Keratinocyte (primary cell): ENCODE measurements at regions not wholly inside any gene's neighbourhood (a gene's known extent, or its start where the extent isn't known, plus 50 kb on each side); places are given as distances from the start of the nearest gene placed in this dataset.

Source experiments
- DNase-seq: peaks from one replicate; pipeline ENCODE4 v3.0.0-alpha.2; 2011; ENCODE audit warnings: low read depth, missing footprints, low spot score
- FAIRE-seq: peaks from 2 replicates; lab custom pipeline; 2011; peaks lifted over from hg19 to GRCh38; lab: Jason Lieb, UNC
- H2AFZ ChIP-seq: 2 replicates; pipeline ENCODE4 v1.6.0; 2012; ENCODE audit warnings: low read length, control low read depth, inconsistent platforms; ENCODE audit not compliant: control insufficient read depth
- H3K27ac ChIP-seq: 2 replicates; pipeline ENCODE4 v1.5.1; 2011; ENCODE audit warnings: low read length; ENCODE audit not compliant: control insufficient read depth, insufficient read depth
- H3K27me3 ChIP-seq: 3 replicates; pipeline ENCODE4 v1.6.0; 2011; ENCODE audit warnings: low read length; ENCODE audit not compliant: control insufficient read depth, insufficient read depth; ENCODE audit errors: extremely low read depth
- H3K36me3 ChIP-seq, 2 experiments: 2 replicates in 1 of 2; 3 replicates in 1 of 2; pipeline ENCODE4 v1.5.1; 2011; ENCODE audit warnings: low read length in 2 of 2, mild to moderate bottlenecking in 1 of 2; ENCODE audit not compliant: control insufficient read depth in 2 of 2, insufficient read depth in 2 of 2; ENCODE audit errors: extremely low read depth in 1 of 2
- H3K4me1 ChIP-seq: 3 replicates; pipeline ENCODE4 v1.5.1; 2011; ENCODE audit warnings: low read length; ENCODE audit not compliant: control insufficient read depth, insufficient read depth; ENCODE audit errors: extremely low read depth
- H3K4me2 ChIP-seq: 3 replicates; pipeline ENCODE4 v1.6.0; 2011; ENCODE audit warnings: low read depth, low read length; ENCODE audit not compliant: control insufficient read depth, insufficient read depth; ENCODE audit errors: extremely low read depth
- H3K4me3 ChIP-seq, 3 experiments: fragments of 200-600 bp in 1 of 3; sonication (generic) in 1 of 3; 2 replicates in 2 of 3; 3 replicates in 1 of 3; pipeline ENCODE4 v1.5.1; 2011 to 2016; ENCODE audit warnings: low read length in 3 of 3, mild to moderate bottlenecking in 3 of 3, control low read depth in 2 of 3, inconsistent platforms in 1 of 3, low read depth in 1 of 3, mixed read lengths in 1 of 3, mixed run types in 1 of 3, moderate library complexity in 1 of 3; ENCODE audit not compliant: control insufficient read depth in 2 of 3, insufficient read depth in 2 of 3; ENCODE audit errors: extremely low read depth in 1 of 3
- H3K79me2 ChIP-seq: 2 replicates; pipeline ENCODE4 v1.6.0; 2012; ENCODE audit warnings: low read length; ENCODE audit not compliant: control insufficient read depth, insufficient read depth
- H3K9ac ChIP-seq: 3 replicates; pipeline ENCODE4 v1.6.0; 2011; ENCODE audit warnings: low read length; ENCODE audit not compliant: control insufficient read depth, insufficient read depth; ENCODE audit errors: extremely low read depth
- H3K9me1 ChIP-seq: 3 replicates; pipeline ENCODE4 v1.6.0; 2011; ENCODE audit warnings: low read length; ENCODE audit not compliant: control insufficient read depth, insufficient read depth; ENCODE audit errors: extremely low read depth
- H3K9me3 ChIP-seq: 2 replicates; pipeline ENCODE4 v1.5.1; 2012; ENCODE audit warnings: low read depth, low read length; ENCODE audit not compliant: control insufficient read depth
- H4K20me1 ChIP-seq: 3 replicates; pipeline ENCODE4 v1.6.0; 2011; ENCODE audit warnings: low read length; ENCODE audit not compliant: control insufficient read depth, insufficient read depth; ENCODE audit errors: extremely low read depth
- EZH2 ChIP-seq: IDR thresholded peaks from one replicate; pipeline ENCODE4 v1.6.1; 2012; ENCODE audit warnings: inconsistent platforms, mild to moderate bottlenecking, low read length, moderate library complexity
- dilution Hi-C: fragments of 300-500 bp; cut with MboI; formaldehyde crosslinking; loops from one replicate; pipeline ENCODE4 v1.7.0; 2020; ENCODE audit warnings: low sequenced_read_pairs; ENCODE audit not compliant: extremely low pct_ligation_motif_present
- TF ChIP-seq, protein P1 (sequence below), 3 experiments: IDR thresholded peaks in 1 of 3; conservative IDR thresholded peaks in 1 of 3; optimal IDR thresholded peaks in 1 of 3; 2 replicates in 2 of 3; 3 replicates in 1 of 3; pipeline versions ENCODE3 to v1.5.1; 2011; ENCODE audit warnings: low read length in 3 of 3, mild to moderate bottlenecking in 3 of 3, moderate library complexity in 2 of 3, control low read depth in 1 of 3, inconsistent platforms in 1 of 3; ENCODE audit not compliant: insufficient read depth in 2 of 3; ENCODE audit errors: extremely low read depth in 1 of 3

DNA sequence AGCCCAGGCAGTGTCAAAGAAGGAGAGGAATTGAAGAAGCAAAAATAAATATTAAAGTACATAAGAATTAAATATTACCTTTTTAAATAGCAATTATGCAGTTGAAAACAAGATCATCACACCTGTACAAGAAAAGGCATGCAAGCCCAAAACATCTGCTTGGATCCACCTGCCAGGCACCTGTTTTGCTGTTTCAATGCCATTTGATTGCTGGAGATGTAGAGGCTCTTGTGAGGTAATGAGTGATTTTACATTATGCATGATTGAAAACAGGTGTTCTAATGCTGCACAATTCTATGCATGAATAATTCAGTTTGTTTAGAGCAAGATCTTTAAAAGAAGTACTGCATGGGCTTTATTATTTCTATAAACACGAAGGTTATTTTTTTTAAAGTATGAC is 700.6 kb upstream of the ZEB2 start:
- FAIRE-seq (no peak), DNase-seq (no peak)
- Histone ChIP-seq H3K27me3 (no peaks in the 10 kb centered on the region), H3K4me2 (no peak overlapping the region), H3K4me1 (no peaks in the 10 kb centered on the region), H2AFZ (no peak overlapping the region), H3K27ac (no peak overlapping the region), H3K36me3 (no peaks in the 10 kb centered on the region), H3K9me3 (no peaks in the 10 kb centered on the region), H3K9me1 (no peaks in the 10 kb centered on the region), H3K9ac (no peak overlapping the region), H4K20me1 (no peaks in the 10 kb centered on the region), H3K79me2 (no peaks in the 10 kb centered on the region), H3K4me3 (no peak overlapping the region)
- dilution Hi-C loops = no loop called here
- no peak for TF ChIP-seq EZH2
- TF ChIP-seq, protein P1, sequence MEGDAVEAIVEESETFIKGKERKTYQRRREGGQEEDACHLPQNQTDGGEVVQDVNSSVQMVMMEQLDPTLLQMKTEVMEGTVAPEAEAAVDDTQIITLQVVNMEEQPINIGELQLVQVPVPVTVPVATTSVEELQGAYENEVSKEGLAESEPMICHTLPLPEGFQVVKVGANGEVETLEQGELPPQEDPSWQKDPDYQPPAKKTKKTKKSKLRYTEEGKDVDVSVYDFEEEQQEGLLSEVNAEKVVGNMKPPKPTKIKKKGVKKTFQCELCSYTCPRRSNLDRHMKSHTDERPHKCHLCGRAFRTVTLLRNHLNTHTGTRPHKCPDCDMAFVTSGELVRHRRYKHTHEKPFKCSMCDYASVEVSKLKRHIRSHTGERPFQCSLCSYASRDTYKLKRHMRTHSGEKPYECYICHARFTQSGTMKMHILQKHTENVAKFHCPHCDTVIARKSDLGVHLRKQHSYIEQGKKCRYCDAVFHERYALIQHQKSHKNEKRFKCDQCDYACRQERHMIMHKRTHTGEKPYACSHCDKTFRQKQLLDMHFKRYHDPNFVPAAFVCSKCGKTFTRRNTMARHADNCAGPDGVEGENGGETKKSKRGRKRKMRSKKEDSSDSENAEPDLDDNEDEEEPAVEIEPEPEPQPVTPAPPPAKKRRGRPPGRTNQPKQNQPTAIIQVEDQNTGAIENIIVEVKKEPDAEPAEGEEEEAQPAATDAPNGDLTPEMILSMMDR (optimal IDR thresholded peaks at IDR 0.05 in 1 of 3, IDR thresholded peaks at IDR 0.05 in 1 of 3, conservative IDR thresholded peaks at IDR 0.05 in 1 of 3; ENCODE audit: extremely low read depth in 1 of 3, insufficient read depth in 2 of 3, low read length in 3 of 3) = no peak

DNA sequence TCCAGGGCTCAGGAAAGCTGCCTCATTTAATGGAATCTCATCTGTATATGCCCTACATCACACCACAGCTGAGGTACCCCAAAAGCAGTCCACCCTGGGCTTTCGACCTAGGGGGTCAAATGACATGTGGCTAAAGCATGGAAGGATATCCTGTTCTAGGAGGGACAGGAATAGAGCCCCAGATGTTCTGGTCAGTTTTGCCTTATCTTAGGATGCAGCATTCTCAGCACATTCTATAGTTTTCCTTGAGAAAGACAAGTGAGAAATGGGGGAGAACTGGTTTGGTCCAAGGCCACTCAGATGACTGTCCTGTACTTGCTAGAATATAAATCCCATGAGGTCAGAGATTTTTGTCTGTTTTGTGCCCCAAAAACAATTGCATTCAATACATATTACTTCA is 688.0 kb upstream of the ZEB2 start:
- FAIRE-seq (no peak), DNase-seq (no peak)
- no peaks in the 10 kb centered on the region for H3K27me3 ChIP-seq
- H3K4me3 ChIP-seq = no peak overlapping the region
- no peaks in the 10 kb centered on the region for H3K79me2 ChIP-seq
- H3K36me3 ChIP-seq = no peaks in the 10 kb centered on the region
- no peaks in the 10 kb centered on the region for H4K20me1 ChIP-seq
- no peak overlapping the region for H2AFZ ChIP-seq
- no peak overlapping the region for H3K4me2 ChIP-seq
- no peaks in the 10 kb centered on the region for H3K9me3 ChIP-seq
- no peak overlapping the region for H3K27ac ChIP-seq
- H3K4me1 ChIP-seq = no peaks in the 10 kb centered on the region
- no peaks in the 10 kb centered on the region for H3K9me1 ChIP-seq
- H3K9ac ChIP-seq = no peak overlapping the region
- dilution Hi-C loops = no loop called here
- TF ChIP-seq, protein P1 (optimal IDR thresholded peaks at IDR 0.05 in 1 of 3, IDR thresholded peaks at IDR 0.05 in 1 of 3, conservative IDR thresholded peaks at IDR 0.05 in 1 of 3; ENCODE audit: extremely low read depth in 1 of 3, insufficient read depth in 2 of 3, low read length in 3 of 3) = no peak
- no peak for TF ChIP-seq EZH2
